Natural killer cell (primary cell): ENCODE measurements at regions not wholly inside any gene's neighbourhood (a gene's known extent, or its start where the extent isn't known, plus 50 kb on each side); places are given as distances from the start of the nearest gene placed in this dataset.

ENCODE experiments used
- ATAC-seq, 3 donors: fragments of 150-1000 bp in 2 of 3; fragments of 200-7000 bp in 1 of 3; cut with Tn5 transposase; 1 replicate in 1 of 3; 2 replicates in 2 of 3; pipeline ENCODE4 v1.10.0; 2021; ENCODE audit warnings: mild to moderate bottlenecking in 2 of 3, moderate library complexity in 2 of 3
- DNase-seq, 2 donors: peaks; one replicate each; pipeline versions ENCODE4 v3.0.0 to v3.0.0-alpha.2; 2013 to 2021; ENCODE audit warnings: mixed read lengths in 1 of 2
- H3K27ac ChIP-seq: one replicate; pipeline ENCODE4 v1.5.1; 2013; ENCODE audit warnings: mild to moderate bottlenecking, low read length
- H3K27me3 ChIP-seq: one replicate; pipeline ENCODE4 v1.6.1; 2013; ENCODE audit warnings: low read length; ENCODE audit not compliant: control insufficient read depth, insufficient read depth
- H3K36me3 ChIP-seq: one replicate; pipeline ENCODE4 v1.6.1; 2013; ENCODE audit warnings: low read length; ENCODE audit not compliant: control insufficient read depth, insufficient read depth
- H3K4me1 ChIP-seq: one replicate; pipeline ENCODE4 v1.6.1; 2013; ENCODE audit warnings: low read length; ENCODE audit not compliant: control insufficient read depth, insufficient read depth
- H3K4me3 ChIP-seq: one replicate; pipeline ENCODE4 v1.5.1; 2013; ENCODE audit warnings: low read length
- H3K9me3 ChIP-seq: one replicate; pipeline ENCODE4 v1.6.1; 2013; ENCODE audit warnings: low read length; ENCODE audit not compliant: control insufficient read depth, insufficient read depth
- H3K27ac Mint-ChIP-seq, 2 donors: one replicate each; pipeline ENCODE4 v1.8.0; 2022; ENCODE audit warnings: mild to moderate bottlenecking in 2 of 2, mixed read lengths in 2 of 2, moderate library complexity in 1 of 2
- H3K27me3 Mint-ChIP-seq, 2 donors: one replicate each; pipeline ENCODE4 v1.8.0; 2022; ENCODE audit warnings: low read depth in 2 of 2, mixed read lengths in 2 of 2
- H3K36me3 Mint-ChIP-seq: one replicate; pipeline ENCODE4 v1.8.0; 2022; ENCODE audit warnings: mixed read lengths
- H3K4me1 Mint-ChIP-seq, 2 donors: one replicate each; pipeline ENCODE4 v1.8.0; 2022; ENCODE audit warnings: mixed read lengths in 2 of 2
- H3K4me3 Mint-ChIP-seq: one replicate; pipeline ENCODE4 v1.8.0; 2022; ENCODE audit warnings: mild to moderate bottlenecking, moderate library complexity, mixed read lengths
- H3K9me3 Mint-ChIP-seq, 2 donors: one replicate each; pipeline ENCODE4 v1.8.0; 2022; ENCODE audit warnings: mixed read lengths in 2 of 2
- WGBS: methylation state at CpG from one replicate; pipeline ENCODE4 v1.1.7; 2013; ENCODE audit warnings: missing lambda C conversion rate; ENCODE audit not compliant: insufficient coverage; 5-methylcytosine and 5-hydroxymethylcytosine counted together
- intact Hi-C: fragments of 100-400 bp; cut with micrococcal nuclease; formaldehyde crosslinking; loops from one replicate; pipeline ENCODE4 v1.14.2; 2022
- TF ChIP-seq, protein P1 (sequence below): fragments of 200-600 bp; IDR thresholded peaks from one replicate; pipeline ENCODE4 v1.8.0; 2022; ENCODE audit warnings: antibody characterized with exemption

DNA sequence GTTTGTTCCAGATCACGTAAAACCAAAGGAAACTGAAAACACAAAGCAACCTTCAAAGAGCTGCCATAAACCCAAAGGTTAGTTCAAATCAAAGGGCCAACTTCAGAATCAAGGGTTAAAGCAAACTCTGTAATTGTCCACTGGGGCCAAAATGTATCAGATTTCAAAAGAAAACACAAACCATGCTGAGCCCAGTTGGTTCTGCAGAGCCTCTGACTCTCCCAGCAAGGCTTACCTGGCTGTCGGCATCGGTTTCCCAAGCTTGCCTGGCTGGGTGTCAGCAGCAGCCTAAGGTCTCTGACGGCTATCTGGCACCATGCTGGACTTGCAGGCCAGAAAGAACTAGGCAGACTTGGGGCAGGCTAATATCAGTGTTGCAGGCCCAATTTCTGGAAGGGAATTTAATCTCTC lies 125.3 kb downstream of the DAD1 start:
- peaks cover 75% of the 10 kb centered on the region for H3K4me1 ChIP-seq

DNA sequence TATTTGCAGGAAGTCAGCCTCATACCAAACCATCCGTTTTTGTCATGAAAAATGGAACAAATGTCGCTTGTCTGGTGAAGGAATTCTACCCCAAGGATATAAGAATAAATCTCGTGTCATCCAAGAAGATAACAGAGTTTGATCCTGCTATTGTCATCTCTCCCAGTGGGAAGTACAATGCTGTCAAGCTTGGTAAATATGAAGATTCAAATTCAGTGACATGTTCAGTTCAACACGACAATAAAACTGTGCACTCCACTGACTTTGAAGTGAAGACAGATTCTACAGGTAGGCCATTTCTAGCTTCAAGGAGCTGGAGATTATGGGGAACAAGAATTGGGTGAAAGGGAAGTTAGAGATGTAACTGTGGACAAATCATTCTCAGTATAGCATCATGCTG lies 126.1 kb downstream of the DAD1 start:
- Mint-ChIP-seq H3K4me1 (peaks cover 95 to 98% of the 10 kb centered on the region in 2 donors), H3K9me3 (no peaks in the 10 kb centered on the region), H3K27ac (peak overlapping the region; percentile 80 to 89), H3K4me3 (peak overlapping the region; percentile 96), H3K36me3 (peaks cover 37% of the 10 kb centered on the region), H3K27me3 (no peaks in the 10 kb centered on the region)
- Histone ChIP-seq H3K27me3 (no peaks in the 10 kb centered on the region), H3K4me3 (no peak overlapping the region), H3K27ac (peak overlapping the region; percentile 74), H3K36me3 (peaks cover 68% of the 10 kb centered on the region), H3K9me3 (no peaks in the 10 kb centered on the region), H3K4me1 (peaks cover 74% of the 10 kb centered on the region)
- intact Hi-C loops = no loop called here
- 49% methylated on average over 4 of the region's 4 CpGs for WGBS
- DNase-seq = no peak
- TF ChIP-seq, protein P1, sequence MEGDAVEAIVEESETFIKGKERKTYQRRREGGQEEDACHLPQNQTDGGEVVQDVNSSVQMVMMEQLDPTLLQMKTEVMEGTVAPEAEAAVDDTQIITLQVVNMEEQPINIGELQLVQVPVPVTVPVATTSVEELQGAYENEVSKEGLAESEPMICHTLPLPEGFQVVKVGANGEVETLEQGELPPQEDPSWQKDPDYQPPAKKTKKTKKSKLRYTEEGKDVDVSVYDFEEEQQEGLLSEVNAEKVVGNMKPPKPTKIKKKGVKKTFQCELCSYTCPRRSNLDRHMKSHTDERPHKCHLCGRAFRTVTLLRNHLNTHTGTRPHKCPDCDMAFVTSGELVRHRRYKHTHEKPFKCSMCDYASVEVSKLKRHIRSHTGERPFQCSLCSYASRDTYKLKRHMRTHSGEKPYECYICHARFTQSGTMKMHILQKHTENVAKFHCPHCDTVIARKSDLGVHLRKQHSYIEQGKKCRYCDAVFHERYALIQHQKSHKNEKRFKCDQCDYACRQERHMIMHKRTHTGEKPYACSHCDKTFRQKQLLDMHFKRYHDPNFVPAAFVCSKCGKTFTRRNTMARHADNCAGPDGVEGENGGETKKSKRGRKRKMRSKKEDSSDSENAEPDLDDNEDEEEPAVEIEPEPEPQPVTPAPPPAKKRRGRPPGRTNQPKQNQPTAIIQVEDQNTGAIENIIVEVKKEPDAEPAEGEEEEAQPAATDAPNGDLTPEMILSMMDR = no peak
- ATAC-seq = no peak

More for the DNA sequence above, 125.3 kb downstream of the DAD1 start:
- intact Hi-C loops = no loop called here
- H3K27me3 ChIP-seq = no peaks in the 10 kb centered on the region
- TF ChIP-seq, protein P1 = no peak
- H3K4me3 ChIP-seq = no peak overlapping the region
- Mint-ChIP-seq H3K4me1 (peaks cover 90 to 91% of the 10 kb centered on the region in 2 donors), H3K9me3 (no peaks in the 10 kb centered on the region), H3K36me3 (peaks cover 33% of the 10 kb centered on the region), H3K4me3 (peak overlapping the region; percentile 75), H3K27me3 (no peaks in the 10 kb centered on the region), H3K27ac (peak overlapping the region; percentile 80 to 89)
- WGBS = 79% methylated on average over 4 of the region's 4 CpGs
- peaks cover 63% of the 10 kb centered on the region for H3K36me3 ChIP-seq
- DNase-seq (no peak), ATAC-seq (no peak)
- H3K9me3 ChIP-seq = no peaks in the 10 kb centered on the region
- peak overlapping the region; percentile 74 for H3K27ac ChIP-seq

DNA sequence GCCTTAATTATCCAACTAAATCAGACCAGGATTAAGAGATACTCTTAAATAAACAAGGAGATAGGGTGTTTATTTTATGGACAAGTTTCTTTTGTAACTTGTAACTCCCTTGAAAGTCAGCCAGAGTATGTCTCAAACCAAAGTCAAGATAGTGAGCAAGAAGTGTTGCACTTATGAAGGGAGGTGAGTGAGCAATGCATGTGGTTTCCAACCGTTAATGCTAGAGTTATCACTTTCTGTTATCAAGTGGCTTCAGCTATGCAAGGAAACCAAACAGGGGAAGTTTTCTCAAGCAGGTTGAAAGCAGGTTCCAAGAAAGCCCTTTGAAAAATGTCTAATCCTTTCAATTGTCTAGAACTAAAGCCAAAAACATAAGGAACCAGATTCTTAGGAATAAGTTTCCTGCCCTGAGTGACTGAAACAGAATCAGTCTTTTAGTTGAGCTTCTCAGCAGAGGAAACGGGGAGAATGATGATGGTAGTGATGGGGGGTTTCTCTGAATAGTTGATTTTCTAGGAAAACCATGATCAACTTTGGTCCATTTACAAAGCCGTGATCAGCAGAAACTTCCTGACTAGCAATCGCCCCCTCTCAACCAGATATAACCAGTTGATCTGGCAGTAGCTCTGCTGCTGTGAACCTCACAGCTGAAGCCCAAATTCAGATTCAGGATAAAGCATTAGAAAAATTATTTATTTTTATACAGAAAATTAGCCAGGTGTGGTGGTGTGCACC lies 128.4 kb downstream of the DAD1 start:
- WGBS = 6% methylated on average over 4 of the region's 4 CpGs
- DNase-seq (peak in 1 of 2 donors; percentile 44), ATAC-seq (peak; percentile 82 to 94 (median 92))
- H3K36me3 ChIP-seq = peaks cover 57% of the 10 kb centered on the region
- Mint-ChIP-seq H3K27me3 (no peaks in the 10 kb centered on the region), H3K9me3 (no peaks in the 10 kb centered on the region), H3K4me1 (peaks cover 93 to 98% of the 10 kb centered on the region in 2 donors), H3K36me3 (peaks cover 55% of the 10 kb centered on the region), H3K4me3 (peak overlapping the region; percentile 96), H3K27ac (peak overlapping the region; percentile 80 to 89)
- H3K27me3 ChIP-seq = no peaks in the 10 kb centered on the region
- intact Hi-C loops = loop anchor here (1.0 to 2.0 kb wide), 5 partner anchors 12 to 96 kb away; no protein-coding TSS in a partner anchor
- peaks cover 67% of the 10 kb centered on the region for H3K4me1 ChIP-seq
- H3K9me3 ChIP-seq = no peaks in the 10 kb centered on the region
- peak overlapping the region; percentile 62 for H3K4me3 ChIP-seq
- H3K27ac ChIP-seq = peak overlapping the region; percentile 79
- TF ChIP-seq, protein P1 = no peak
